ENCODE measurements at regions not wholly inside any gene's neighbourhood (a gene's known extent, or its start where the extent isn't known, plus 50 kb on each side); places are given as distances from the start of the nearest gene placed in this dataset.

- no peak for TF ChIP-seq CEBPB (IDR thresholded peaks at IDR 0.05)
- TF ChIP-seq YY1 (IDR thresholded peaks at IDR 0.05; ENCODE audit: low read depth), result no peak
- TF ChIP-seq, protein P1, sequence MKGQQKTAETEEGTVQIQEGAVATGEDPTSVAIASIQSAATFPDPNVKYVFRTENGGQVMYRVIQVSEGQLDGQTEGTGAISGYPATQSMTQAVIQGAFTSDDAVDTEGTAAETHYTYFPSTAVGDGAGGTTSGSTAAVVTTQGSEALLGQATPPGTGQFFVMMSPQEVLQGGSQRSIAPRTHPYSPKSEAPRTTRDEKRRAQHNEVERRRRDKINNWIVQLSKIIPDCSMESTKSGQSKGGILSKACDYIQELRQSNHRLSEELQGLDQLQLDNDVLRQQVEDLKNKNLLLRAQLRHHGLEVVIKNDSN (IDR thresholded peaks at IDR 0.05), result no peak
- TF ChIP-seq RAD21 (IDR thresholded peaks at IDR 0.05; ENCODE audit: low read depth), result no peak
- no peak for TF ChIP-seq ZBTB7A (IDR thresholded peaks at IDR 0.05; ENCODE audit: low read depth)
- no peak for TF ChIP-seq TAF1 (IDR thresholded peaks at IDR 0.05; ENCODE audit: low read depth)
- TF ChIP-seq MAX (IDR thresholded peaks at IDR 0.05), result no peak
- TF ChIP-seq EP300 (IDR thresholded peaks at IDR 0.05; ENCODE audit: borderline replicate concordance), result no peak
These were observed 149.9 kb upstream of the ANKH start for GRCh38 chr5:15021266-15022046.

Data from Ishikawa (cell line).